ENCODE measurements at regions not wholly inside any gene's neighbourhood (a gene's known extent, or its start where the extent isn't known, plus 50 kb on each side); places are given as distances from the start of the nearest gene placed in this dataset.

- TF ChIP-seq CTCF (conservative IDR thresholded peaks at IDR 0.05; ENCODE audit: low read depth, low read length) = no peak
- TF ChIP-seq POLR2A (IDR thresholded peaks at IDR 0.05; ENCODE audit: low read depth, low read length) = no peak
- no peak for TF ChIP-seq BHLHE40 (IDR thresholded peaks at IDR 0.05; ENCODE audit: low read depth, low read length)
- TF ChIP-seq USF2 (IDR thresholded peaks at IDR 0.05; ENCODE audit: low read depth, low read length) = no peak
Observed at GRCh38 chr18:55974521-55974920, 386.5 kb upstream of the TCF4 start.

Measured in IMR-90 (cell line).